HEK293 (cell line): ENCODE measurements at regions not wholly inside any gene's neighbourhood (a gene's known extent, or its start where the extent isn't known, plus 50 kb on each side); places are given as distances from the start of the nearest gene placed in this dataset.

Experiments used
- CTCF ChIA-PET: fragments of 350-600 bp; formaldehyde crosslinking; extraction: SDS; loops from one replicate; lab custom pipeline; 2021; ENCODE audit warnings: antibody characterized with exemption; lab: Yijun Ruan, JAX
- POLR2A ChIA-PET: fragments of 300-600 bp; formaldehyde crosslinking; extraction: SDS; loops from one replicate; lab custom pipeline; 2020; ENCODE audit warnings: antibody characterized with exemption, inconsistent platforms; lab: Yijun Ruan, JAX
- H3K27ac ChIP-seq: fragments of 200-500 bp; sonication (Bioruptor generic); 2 replicates; pipeline ENCODE4 v1.5.1; 2014; ENCODE audit warnings: low read depth, low read length, control low read depth, inconsistent platforms; ENCODE audit errors: extremely low read depth
- H3K36me3 ChIP-seq, 2 experiments: fragments of 200-500 bp in 1 of 2; sonication (Bioruptor generic) in 1 of 2; 1 replicate in 1 of 2; 2 replicates in 1 of 2; pipeline ENCODE4 v1.5.1; 2014 to 2017; ENCODE audit warnings: inconsistent platforms in 2 of 2, low read length in 2 of 2; ENCODE audit not compliant: control insufficient read depth in 2 of 2, insufficient read depth in 1 of 2
- H3K4me1 ChIP-seq: fragments of 200-500 bp; sonication (Bioruptor generic); 2 replicates; pipeline ENCODE4 v1.5.1; 2014; ENCODE audit warnings: mild to moderate bottlenecking, low read length, inconsistent platforms; ENCODE audit not compliant: control insufficient read depth, insufficient read depth
- H3K4me3 ChIP-seq: 2 replicates; pipeline ENCODE4 v1.5.1; 2011; ENCODE audit warnings: low read depth, mild to moderate bottlenecking, control low read depth, low read length, moderate library complexity
- H3K9me3 ChIP-seq: fragments of 200-500 bp; sonication (Bioruptor generic); 2 replicates; pipeline ENCODE4 v1.5.1; 2014; ENCODE audit warnings: low read depth, low read length, inconsistent platforms; ENCODE audit not compliant: control insufficient read depth, insufficient read depth
- EGR2 ChIP-seq: fragments of 450-650 bp; formaldehyde crosslinking; IDR thresholded peaks from 2 replicates; pipeline ENCODE4 v1.5.1; 2016; ENCODE audit warnings: low read depth, missing biosample characterization, missing genetic modification characterization
- KLF17 ChIP-seq: fragments of 450-650 bp; formaldehyde crosslinking; IDR thresholded peaks from 2 replicates; pipeline ENCODE4 v1.5.1; 2016; ENCODE audit warnings: missing biosample characterization, missing genetic modification characterization
- PATZ1 ChIP-seq: fragments of 450-650 bp; formaldehyde crosslinking; IDR thresholded peaks from 2 replicates; pipeline ENCODE4 v1.5.1; 2016; ENCODE audit warnings: missing biosample characterization, missing genetic modification characterization
- YY1 ChIP-seq: fragments of 450-650 bp; formaldehyde crosslinking; IDR thresholded peaks from 2 replicates; pipeline ENCODE4 v1.5.1; 2018; ENCODE audit warnings: missing biosample characterization, missing genetic modification characterization
- ZNF146 ChIP-seq: fragments of 450-650 bp; formaldehyde crosslinking; IDR thresholded peaks from 2 replicates; pipeline ENCODE4 v1.5.1; 2016; ENCODE audit warnings: missing biosample characterization, missing genetic modification characterization
- ZNF184 ChIP-seq: fragments of 450-650 bp; IDR thresholded peaks from 2 replicates; pipeline ENCODE4 v1.5.1; 2018; ENCODE audit warnings: missing biosample characterization, mild to moderate bottlenecking, missing genetic modification characterization
- ZNF280D ChIP-seq: fragments of 450-650 bp; formaldehyde crosslinking; IDR thresholded peaks from 2 replicates; pipeline ENCODE4 v1.5.1; 2016; ENCODE audit warnings: missing biosample characterization, missing genetic modification characterization
- ZNF37A ChIP-seq: fragments of 450-650 bp; IDR thresholded peaks from 2 replicates; pipeline ENCODE4 v1.5.1; 2018; ENCODE audit warnings: missing biosample characterization, missing genetic modification characterization
- ZNF510 ChIP-seq: fragments of 450-650 bp; formaldehyde crosslinking; IDR thresholded peaks from 2 replicates; pipeline ENCODE4 v1.5.1; 2018; ENCODE audit warnings: mild to moderate bottlenecking, missing genetic modification characterization, missing biosample characterization; ENCODE audit not compliant: insufficient replicate concordance
- ZNF513 ChIP-seq: fragments of 450-650 bp; IDR thresholded peaks from 2 replicates; pipeline ENCODE4 v1.5.1; 2018; ENCODE audit warnings: missing biosample characterization, missing genetic modification characterization
- ZNF514 ChIP-seq: fragments of 450-650 bp; formaldehyde crosslinking; IDR thresholded peaks from 2 replicates; pipeline ENCODE4 v1.5.1; 2016; ENCODE audit warnings: missing biosample characterization, missing genetic modification characterization
- ZNF571 ChIP-seq: fragments of 450-650 bp; formaldehyde crosslinking; IDR thresholded peaks from 2 replicates; pipeline ENCODE4 v1.5.0; 2017; ENCODE audit warnings: missing biosample characterization, missing genetic modification characterization
- ZNF580 ChIP-seq: fragments of 450-650 bp; formaldehyde crosslinking; IDR thresholded peaks from 2 replicates; pipeline ENCODE4 v1.5.1; 2016; ENCODE audit warnings: missing biosample characterization, missing genetic modification characterization
- ZNF701 ChIP-seq: fragments of 450-650 bp; formaldehyde crosslinking; IDR thresholded peaks from 2 replicates; pipeline ENCODE4 v1.5.1; 2016; ENCODE audit warnings: missing biosample characterization, missing genetic modification characterization
- ZNF830 ChIP-seq: fragments of 450-650 bp; IDR thresholded peaks from 2 replicates; pipeline ENCODE4 v1.5.0; 2018; ENCODE audit warnings: missing biosample characterization, missing genetic modification characterization, low read depth, mild to moderate bottlenecking, moderate library complexity
- TF ChIP-seq, protein P1 (sequence below): fragments of 450-650 bp; formaldehyde crosslinking; IDR thresholded peaks from 2 replicates; pipeline ENCODE4 v1.5.0; 2017; ENCODE audit warnings: missing biosample characterization, missing genetic modification characterization, borderline replicate concordance
- TF ChIP-seq, protein P2 (sequence below): fragments of 450-650 bp; formaldehyde crosslinking; IDR thresholded peaks from 2 replicates; pipeline ENCODE4 v1.5.1; 2016; ENCODE audit warnings: missing biosample characterization, missing genetic modification characterization
- TF ChIP-seq, protein P3 (sequence below): fragments of 450-650 bp; formaldehyde crosslinking; IDR thresholded peaks from 2 replicates; pipeline ENCODE4 v1.5.1; 2016; ENCODE audit warnings: missing biosample characterization, missing genetic modification characterization

DNA sequence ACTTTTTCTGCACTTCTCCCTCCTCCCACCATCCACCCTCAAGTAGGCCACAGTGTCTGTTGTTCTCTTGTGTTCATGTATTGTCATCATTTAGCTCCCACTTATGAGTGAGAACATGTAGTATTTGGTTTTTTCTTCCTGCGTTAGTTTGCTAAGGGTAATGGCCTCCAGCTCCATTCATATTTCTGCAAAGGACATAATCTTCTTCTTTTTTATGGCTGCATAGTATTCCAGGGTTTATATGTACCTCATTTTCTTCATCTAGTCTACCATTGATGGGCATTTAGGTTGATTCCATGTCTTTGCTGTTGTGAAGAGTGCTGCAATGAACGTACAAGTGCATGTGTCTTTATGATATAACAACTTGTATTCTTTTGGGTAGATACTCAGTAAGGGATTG lies 230.4 kb downstream of the ARL4A start:
- POLR2A ChIA-PET: no interaction called here
- TF ChIP-seq ZNF146 (tag by site-specific recombination): peak; percentile 60
- no peak for TF ChIP-seq ZNF701
- Histone ChIP-seq H3K27ac (no peak overlapping the region), H3K36me3 (no peaks in the 10 kb centered on the region), H3K4me3 (no peak overlapping the region), H3K9me3 (no peaks in the 10 kb centered on the region), H3K4me1 (no peaks in the 10 kb centered on the region)
- CTCF ChIA-PET: interaction anchor here (0.7 kb wide), 1 partner anchor 11 kb away, joined by 3 read pairs; no protein-coding TSS in a partner anchor

- no peak overlapping the region for H3K4me3 ChIP-seq
- H3K36me3 ChIP-seq: no peaks in the 10 kb centered on the region
- POLR2A ChIA-PET: no interaction called here
- CTCF ChIA-PET: no interaction called here
- no peaks in the 10 kb centered on the region for H3K4me1 ChIP-seq
- H3K27ac ChIP-seq: no peak overlapping the region
- peak; percentile 30; the same call in 1 of the 2 replicates for TF ChIP-seq EGR2 (tag by site-specific recombination)
- no peak for TF ChIP-seq ZNF571 (tag by site-specific recombination)
- no peak for TF ChIP-seq ZNF184
- peak; percentile 74; the same call in 1 of the 2 replicates for TF ChIP-seq ZNF513
- no peaks in the 10 kb centered on the region for H3K9me3 ChIP-seq
Observed at GRCh38 chr7:12921751-12922345, 234.4 kb downstream of the ARL4A start.

- no peaks in the 10 kb centered on the region for H3K36me3 ChIP-seq
- CTCF ChIA-PET: no interaction called here
- H3K27ac ChIP-seq: no peak overlapping the region
- no peak overlapping the region for H3K4me3 ChIP-seq
- H3K4me1 ChIP-seq: 0 out of 2 replicates have a peak, but pooled peaks cover 2% of the 10 kb centered on the region
- POLR2A ChIA-PET: no interaction called here
- no peaks in the 10 kb centered on the region for H3K9me3 ChIP-seq
- no peak for TF ChIP-seq ZNF830 (tag by site-specific recombination)
- no peak for TF ChIP-seq KLF17 (tag by site-specific recombination)
- TF ChIP-seq, protein P1, sequence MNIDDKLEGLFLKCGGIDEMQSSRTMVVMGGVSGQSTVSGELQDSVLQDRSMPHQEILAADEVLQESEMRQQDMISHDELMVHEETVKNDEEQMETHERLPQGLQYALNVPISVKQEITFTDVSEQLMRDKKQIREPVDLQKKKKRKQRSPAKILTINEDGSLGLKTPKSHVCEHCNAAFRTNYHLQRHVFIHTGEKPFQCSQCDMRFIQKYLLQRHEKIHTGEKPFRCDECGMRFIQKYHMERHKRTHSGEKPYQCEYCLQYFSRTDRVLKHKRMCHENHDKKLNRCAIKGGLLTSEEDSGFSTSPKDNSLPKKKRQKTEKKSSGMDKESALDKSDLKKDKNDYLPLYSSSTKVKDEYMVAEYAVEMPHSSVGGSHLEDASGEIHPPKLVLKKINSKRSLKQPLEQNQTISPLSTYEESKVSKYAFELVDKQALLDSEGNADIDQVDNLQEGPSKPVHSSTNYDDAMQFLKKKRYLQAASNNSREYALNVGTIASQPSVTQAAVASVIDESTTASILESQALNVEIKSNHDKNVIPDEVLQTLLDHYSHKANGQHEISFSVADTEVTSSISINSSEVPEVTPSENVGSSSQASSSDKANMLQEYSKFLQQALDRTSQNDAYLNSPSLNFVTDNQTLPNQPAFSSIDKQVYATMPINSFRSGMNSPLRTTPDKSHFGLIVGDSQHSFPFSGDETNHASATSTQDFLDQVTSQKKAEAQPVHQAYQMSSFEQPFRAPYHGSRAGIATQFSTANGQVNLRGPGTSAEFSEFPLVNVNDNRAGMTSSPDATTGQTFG: no peak
- no peak for TF ChIP-seq ZNF580 (tag by site-specific recombination)
- TF ChIP-seq, protein P2, sequence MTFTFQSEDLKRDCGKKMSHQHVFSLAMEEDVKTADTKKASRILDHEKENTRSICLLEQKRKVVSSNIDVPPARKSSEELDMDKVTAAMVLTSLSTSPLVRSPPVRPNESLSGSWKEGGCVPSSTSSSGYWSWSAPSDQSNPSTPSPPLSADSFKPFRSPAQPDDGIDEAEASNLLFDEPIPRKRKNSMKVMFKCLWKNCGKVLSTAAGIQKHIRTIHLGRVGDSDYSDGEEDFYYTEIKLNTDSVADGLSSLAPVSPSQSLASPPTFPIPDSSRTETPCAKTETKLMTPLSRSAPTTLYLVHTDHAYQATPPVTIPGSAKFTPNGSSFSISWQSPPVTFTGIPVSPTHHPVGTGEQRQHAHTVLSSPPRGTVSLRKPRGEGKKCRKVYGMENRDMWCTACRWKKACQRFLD (tag by site-specific recombination): no peak
- no peak for TF ChIP-seq ZNF37A (tag by site-specific recombination)
- TF ChIP-seq ZNF280D (tag by site-specific recombination): no peak
- TF ChIP-seq ZNF514 (tag by site-specific recombination): no peak
- TF ChIP-seq, protein P3, sequence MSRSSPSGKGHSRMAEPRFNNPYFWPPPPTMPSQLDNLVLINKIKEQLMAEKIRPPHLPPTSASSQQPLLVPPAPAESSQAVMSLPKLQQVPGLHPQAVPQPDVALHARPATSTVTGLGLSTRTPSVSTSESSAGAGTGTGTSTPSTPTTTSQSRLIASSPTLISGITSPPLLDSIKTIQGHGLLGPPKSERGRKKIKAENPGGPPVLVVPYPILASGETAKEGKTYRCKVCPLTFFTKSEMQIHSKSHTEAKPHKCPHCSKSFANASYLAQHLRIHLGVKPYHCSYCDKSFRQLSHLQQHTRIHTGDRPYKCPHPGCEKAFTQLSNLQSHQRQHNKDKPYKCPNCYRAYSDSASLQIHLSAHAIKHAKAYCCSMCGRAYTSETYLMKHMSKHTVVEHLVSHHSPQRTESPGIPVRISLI: no peak
- TF ChIP-seq ZNF510 (tag by site-specific recombination): no peak
- TF ChIP-seq YY1 (tag by site-specific recombination): no peak
- no peak for TF ChIP-seq PATZ1
Observed at GRCh38 chr7:12923971-12924370, 236.5 kb downstream of the ARL4A start.
